ENCODE measurements at regions not wholly inside any gene's neighbourhood (a gene's known extent, or its start where the extent isn't known, plus 50 kb on each side); places are given as distances from the start of the nearest gene placed in this dataset.

DNA sequence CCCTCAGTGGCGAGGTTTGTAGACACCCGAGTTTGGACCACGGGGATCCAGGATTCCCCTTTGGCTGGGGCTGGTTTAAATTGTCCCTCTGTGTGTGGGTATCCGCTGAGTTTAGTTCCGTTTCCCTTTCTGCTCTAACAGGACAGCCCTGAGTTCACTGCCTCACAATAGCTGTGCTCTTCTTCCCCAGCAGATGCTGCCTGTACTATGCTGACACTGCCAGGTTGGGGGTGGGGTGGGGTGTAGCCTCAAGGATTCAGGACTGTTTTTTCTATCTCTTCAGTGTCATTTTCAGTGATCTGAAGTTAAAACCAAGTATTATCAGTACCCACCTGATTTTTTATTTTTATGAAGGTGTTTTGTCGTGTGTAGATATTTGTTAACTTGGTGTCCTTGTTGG lies 655.0 kb downstream of the COL12A1 start:
- H3K9ac ChIP-seq (ENCODE audit: insufficient read length, low read depth): no peak overlapping the region
- no peaks in the 10 kb centered on the region for H3K36me3 ChIP-seq (ENCODE audit: insufficient read depth, insufficient read length, low read length)
- H3K4me3 ChIP-seq (ENCODE audit: insufficient read length, low read depth): no peak overlapping the region
- TF ChIP-seq YY1 (IDR thresholded peaks at IDR 0.05; ENCODE audit: insufficient read depth, insufficient read length): no peak
- no peak for TF ChIP-seq SUZ12 (IDR thresholded peaks at IDR 0.05; ENCODE audit: extremely low read depth, insufficient read depth, insufficient read length)
- TF ChIP-seq ZNF274 (IDR thresholded peaks at IDR 0.05; ENCODE audit: low read depth, low read length): no peak
- DNase-seq (ENCODE audit: low read depth, low spot score): no peak
- no peaks in the 10 kb centered on the region; the same call in 1 of the 2 replicates for H3K9me3 ChIP-seq (ENCODE audit: insufficient read depth, low read length)
- H3K4me1 ChIP-seq (ENCODE audit: insufficient read depth, insufficient read length): no peaks in the 10 kb centered on the region
- no peaks in the 10 kb centered on the region for H3K27me3 ChIP-seq (ENCODE audit: insufficient read depth, insufficient read length)

DNA sequence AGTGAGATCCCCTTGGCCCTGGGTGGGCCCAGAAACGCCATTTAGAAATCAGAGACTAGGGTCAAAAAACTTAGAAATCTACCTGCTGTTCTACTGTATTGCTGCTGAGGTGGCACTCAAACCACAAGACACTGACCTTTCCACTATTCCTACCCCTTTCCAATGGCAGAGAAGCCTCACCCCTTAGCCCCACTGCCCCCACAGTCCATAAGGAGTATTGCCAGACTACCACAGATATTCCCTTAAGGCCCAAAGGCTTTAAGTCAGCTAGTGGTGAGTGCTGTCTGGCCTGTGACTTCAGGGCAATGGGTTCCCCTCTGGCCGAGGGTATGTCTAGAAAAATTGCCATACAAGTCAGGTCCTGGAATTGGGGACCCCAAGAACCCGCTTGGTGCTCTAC lies 656.1 kb downstream of the COL12A1 start:
- no peak for DNase-seq (ENCODE audit: low read depth, low spot score)
- TF ChIP-seq SUZ12 (IDR thresholded peaks at IDR 0.05; ENCODE audit: extremely low read depth, insufficient read depth, insufficient read length): no peak
- TF ChIP-seq YY1 (IDR thresholded peaks at IDR 0.05; ENCODE audit: insufficient read depth, insufficient read length): no peak
- no peak for TF ChIP-seq ZNF274 (IDR thresholded peaks at IDR 0.05; ENCODE audit: low read depth, low read length)
- no peak overlapping the region for H3K4me3 ChIP-seq (ENCODE audit: insufficient read length, low read depth)
- no peaks in the 10 kb centered on the region for H3K36me3 ChIP-seq (ENCODE audit: insufficient read depth, insufficient read length, low read length)
- no peaks in the 10 kb centered on the region for H3K27me3 ChIP-seq (ENCODE audit: insufficient read depth, insufficient read length)
- peaks cover 3% of the 10 kb centered on the region; the same call in 1 of the 2 replicates for H3K9me3 ChIP-seq (ENCODE audit: insufficient read depth, low read length)
- no peaks in the 10 kb centered on the region for H3K4me1 ChIP-seq (ENCODE audit: insufficient read depth, insufficient read length)
- H3K9ac ChIP-seq (ENCODE audit: insufficient read length, low read depth): no peak overlapping the region

DNA sequence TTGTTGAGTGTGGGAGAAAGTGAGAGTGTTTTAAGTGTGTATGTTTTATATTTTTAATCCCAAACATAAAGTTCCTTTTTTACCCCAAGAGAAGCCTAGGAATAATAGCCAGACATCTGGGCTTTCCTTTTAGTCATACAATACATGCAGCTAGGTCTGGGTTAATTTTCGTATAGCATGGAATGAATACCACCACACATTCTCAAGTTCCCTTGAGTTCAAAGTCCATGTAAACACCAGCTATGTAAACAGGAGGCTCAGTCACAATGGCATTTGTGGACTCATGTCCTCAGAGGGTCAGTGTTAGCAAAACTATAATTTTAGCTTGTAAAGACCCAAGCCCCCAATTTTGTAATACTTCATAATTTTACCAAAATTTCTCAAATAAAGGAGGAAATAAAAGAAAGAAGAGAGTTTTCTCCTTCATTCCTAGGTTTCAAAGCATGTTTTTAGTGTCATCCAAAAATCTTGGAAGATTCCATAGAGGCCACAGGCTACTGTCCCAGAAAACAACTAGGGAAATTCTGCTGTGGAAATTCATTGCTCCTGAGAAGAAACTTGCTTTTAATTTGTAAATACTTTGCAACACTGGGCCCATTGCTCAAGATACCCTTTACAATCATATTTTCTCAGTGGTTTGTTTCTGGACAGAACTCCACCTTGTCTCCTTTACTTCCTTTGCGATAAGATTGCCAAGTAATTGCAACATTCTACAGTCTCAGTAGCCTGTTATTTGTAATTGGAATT lies 671.2 kb downstream of the COL12A1 start:
- DNase-seq (ENCODE audit: low read depth, low spot score): no peak
- Histone ChIP-seq H3K9me3 (ENCODE audit: insufficient read depth, low read length) (no peaks in the 10 kb centered on the region), H3K36me3 (ENCODE audit: insufficient read depth, insufficient read length, low read length) (no peaks in the 10 kb centered on the region), H3K27me3 (ENCODE audit: insufficient read depth, insufficient read length) (no peaks in the 10 kb centered on the region), H3K4me1 (ENCODE audit: insufficient read depth, insufficient read length) (no peaks in the 10 kb centered on the region), H3K4me3 (ENCODE audit: insufficient read length, low read depth) (no peak overlapping the region), H3K9ac (ENCODE audit: insufficient read length, low read depth) (no peak overlapping the region)
- TF ChIP-seq YY1 (IDR thresholded peaks at IDR 0.05; ENCODE audit: insufficient read depth, insufficient read length): no peak
- no peak for TF ChIP-seq SUZ12 (IDR thresholded peaks at IDR 0.05; ENCODE audit: extremely low read depth, insufficient read depth, insufficient read length)
- TF ChIP-seq ZNF274 (IDR thresholded peaks at IDR 0.05; ENCODE audit: low read depth, low read length): no peak

- Histone ChIP-seq H3K4me3 (ENCODE audit: insufficient read length, low read depth) (no peak overlapping the region), H3K9ac (ENCODE audit: insufficient read length, low read depth) (no peak overlapping the region), H3K4me1 (ENCODE audit: insufficient read depth, insufficient read length) (no peaks in the 10 kb centered on the region), H3K9me3 (ENCODE audit: insufficient read depth, low read length) (no peaks in the 10 kb centered on the region), H3K27me3 (ENCODE audit: insufficient read depth, insufficient read length) (no peaks in the 10 kb centered on the region), H3K36me3 (ENCODE audit: insufficient read depth, insufficient read length, low read length) (no peaks in the 10 kb centered on the region)
- DNase-seq (ENCODE audit: low read depth, low spot score): no peak
- TF ChIP-seq ZNF274 (IDR thresholded peaks at IDR 0.05; ENCODE audit: low read depth, low read length): no peak
- no peak for TF ChIP-seq SUZ12 (IDR thresholded peaks at IDR 0.05; ENCODE audit: extremely low read depth, insufficient read depth, insufficient read length)
- no peak for TF ChIP-seq YY1 (IDR thresholded peaks at IDR 0.05; ENCODE audit: insufficient read depth, insufficient read length)
These were observed 686.7 kb downstream of the COL12A1 start for GRCh38 chr6:74519163-74519562.

DNA sequence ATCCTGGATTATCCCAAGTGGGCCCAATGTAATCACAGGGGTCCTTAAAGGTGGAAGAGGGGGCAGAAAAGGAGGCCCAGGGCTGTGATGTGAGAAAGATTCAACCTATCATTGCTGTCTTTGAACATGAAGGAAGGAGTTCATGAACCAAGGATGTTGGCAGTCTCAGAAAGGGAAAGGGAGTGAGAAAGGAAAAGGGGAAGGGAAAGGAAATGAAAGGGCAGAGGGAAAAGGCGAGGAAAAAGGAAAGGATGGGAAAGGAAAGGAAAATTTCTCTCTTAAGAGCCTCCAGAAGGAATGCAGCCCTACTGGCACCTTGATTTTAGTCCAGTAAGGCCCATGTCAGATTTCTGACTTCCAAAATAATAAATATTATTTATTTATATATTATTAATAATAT lies 687.8 kb downstream of the COL12A1 start:
- no peak for TF ChIP-seq YY1 (IDR thresholded peaks at IDR 0.05; ENCODE audit: insufficient read depth, insufficient read length)
- no peak for TF ChIP-seq ZNF274 (IDR thresholded peaks at IDR 0.05; ENCODE audit: low read depth, low read length)
- no peak for TF ChIP-seq SUZ12 (IDR thresholded peaks at IDR 0.05; ENCODE audit: extremely low read depth, insufficient read depth, insufficient read length)
- no peak for DNase-seq (ENCODE audit: low read depth, low spot score)
- Histone ChIP-seq H3K9ac (ENCODE audit: insufficient read length, low read depth) (no peak overlapping the region), H3K36me3 (ENCODE audit: insufficient read depth, insufficient read length, low read length) (no peaks in the 10 kb centered on the region), H3K4me1 (ENCODE audit: insufficient read depth, insufficient read length) (no peaks in the 10 kb centered on the region), H3K27me3 (ENCODE audit: insufficient read depth, insufficient read length) (no peaks in the 10 kb centered on the region), H3K4me3 (ENCODE audit: insufficient read length, low read depth) (no peak overlapping the region), H3K9me3 (ENCODE audit: insufficient read depth, low read length) (no peaks in the 10 kb centered on the region)

GRCh38 chr6:74510878-74511277 lies 695.0 kb downstream of the COL12A1 start:
- H3K4me1 ChIP-seq (ENCODE audit: insufficient read depth, insufficient read length): no peaks in the 10 kb centered on the region
- no peaks in the 10 kb centered on the region for H3K27me3 ChIP-seq (ENCODE audit: insufficient read depth, insufficient read length)
- no peak overlapping the region for H3K9ac ChIP-seq (ENCODE audit: insufficient read length, low read depth)
- H3K36me3 ChIP-seq (ENCODE audit: insufficient read depth, insufficient read length, low read length): no peaks in the 10 kb centered on the region
- no peak for TF ChIP-seq SUZ12 (IDR thresholded peaks at IDR 0.05; ENCODE audit: extremely low read depth, insufficient read depth, insufficient read length)
- TF ChIP-seq YY1 (IDR thresholded peaks at IDR 0.05; ENCODE audit: insufficient read depth, insufficient read length): no peak
- no peak for TF ChIP-seq ZNF274 (IDR thresholded peaks at IDR 0.05; ENCODE audit: low read depth, low read length)
- H3K9me3 ChIP-seq (ENCODE audit: insufficient read depth, low read length): no peaks in the 10 kb centered on the region
- no peak for DNase-seq (ENCODE audit: low read depth, low spot score)
- H3K4me3 ChIP-seq (ENCODE audit: insufficient read length, low read depth): no peak overlapping the region

DNA sequence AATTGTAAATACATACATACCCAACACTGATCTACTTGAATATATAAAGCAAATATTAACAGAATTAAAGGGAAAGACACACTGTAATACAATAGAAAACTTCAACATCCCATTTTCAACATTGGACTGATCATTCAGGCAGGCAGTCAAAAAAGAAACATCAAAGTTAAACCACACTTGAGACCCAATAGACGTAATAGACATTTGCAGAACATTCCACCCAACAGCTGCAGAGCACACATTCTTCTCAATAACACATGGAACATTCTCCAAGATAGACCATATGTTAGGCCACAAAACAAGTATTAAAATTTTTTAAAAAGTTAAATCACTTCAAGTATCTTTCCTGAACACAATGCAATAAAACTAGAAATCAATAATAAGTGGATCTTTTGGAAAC lies 698.2 kb downstream of the COL12A1 start:
- Histone ChIP-seq H3K4me3 (ENCODE audit: insufficient read length, low read depth) (no peak overlapping the region), H3K9ac (ENCODE audit: insufficient read length, low read depth) (no peak overlapping the region), H3K4me1 (ENCODE audit: insufficient read depth, insufficient read length) (no peaks in the 10 kb centered on the region), H3K9me3 (ENCODE audit: insufficient read depth, low read length) (peaks cover 7% of the 10 kb centered on the region; the same call in 1 of the 2 replicates), H3K36me3 (ENCODE audit: insufficient read depth, insufficient read length, low read length) (no peaks in the 10 kb centered on the region), H3K27me3 (ENCODE audit: insufficient read depth, insufficient read length) (no peaks in the 10 kb centered on the region)
- DNase-seq (ENCODE audit: low read depth, low spot score): no peak
- no peak for TF ChIP-seq ZNF274 (IDR thresholded peaks at IDR 0.05; ENCODE audit: low read depth, low read length)
- TF ChIP-seq SUZ12 (IDR thresholded peaks at IDR 0.05; ENCODE audit: extremely low read depth, insufficient read depth, insufficient read length): no peak
- TF ChIP-seq YY1 (IDR thresholded peaks at IDR 0.05; ENCODE audit: insufficient read depth, insufficient read length): no peak

Measured in NT2/D1 (cell line).